NCI-H345 treated with DMSO at 0.1 percent for 48 hours (cell line): ENCODE measurements at regions not wholly inside any gene's neighbourhood (a gene's known extent, or its start where the extent isn't known, plus 50 kb on each side); places are given as distances from the start of the nearest gene placed in this dataset.
"Not testable (repeated sequence)": the region's sequence is repeated elsewhere in the genome, so short reads cannot be mapped to it uniquely, and the experiment has no call there.

Source experiments
- DNase-seq: peaks from one replicate; lab custom pipeline; 2025; ENCODE audit not compliant: unreplicated experiment; lab: John Stamatoyannopoulos, UW

DNA sequence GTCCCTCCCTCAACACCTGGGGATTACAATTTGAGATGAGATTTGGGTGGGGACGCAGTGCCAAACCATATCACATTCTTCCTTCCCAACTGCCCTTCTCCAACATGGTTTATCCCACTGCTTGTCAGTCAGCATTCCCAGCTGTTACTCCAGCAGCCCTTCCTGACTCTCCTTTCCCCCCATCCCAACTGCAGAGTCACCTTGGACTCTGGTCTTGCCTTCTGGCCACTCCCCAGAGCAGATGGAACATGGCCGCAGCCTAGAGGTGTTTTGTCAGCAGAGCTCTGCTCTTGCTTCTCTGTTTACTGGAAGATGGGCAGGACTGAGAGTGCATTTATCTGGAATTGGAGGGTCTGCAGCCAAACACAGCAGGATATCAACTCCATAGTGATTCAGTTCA is 51.2 kb upstream of the MEX3C start:
- no peak for DNase-seq

DNA sequence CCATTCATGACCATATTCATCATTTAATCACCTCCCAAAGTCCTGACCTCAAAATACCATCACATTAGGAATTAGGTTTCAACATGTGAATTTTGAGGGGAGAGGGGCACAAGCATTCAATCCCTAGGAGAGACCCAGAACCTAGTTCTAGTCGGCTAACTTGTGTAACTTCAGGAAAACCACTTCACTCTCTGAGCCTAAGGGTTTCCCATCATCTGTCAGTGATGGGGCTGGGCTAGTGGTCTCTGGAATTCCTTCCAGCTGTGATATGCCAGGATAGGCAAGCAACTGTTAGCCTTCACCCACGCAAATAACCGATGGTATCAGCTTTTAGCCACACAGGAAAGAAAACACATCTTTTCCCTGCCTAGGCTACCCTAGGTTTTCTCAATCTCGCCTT is 52.5 kb upstream of the MEX3C start:
- no peak for DNase-seq

DNA sequence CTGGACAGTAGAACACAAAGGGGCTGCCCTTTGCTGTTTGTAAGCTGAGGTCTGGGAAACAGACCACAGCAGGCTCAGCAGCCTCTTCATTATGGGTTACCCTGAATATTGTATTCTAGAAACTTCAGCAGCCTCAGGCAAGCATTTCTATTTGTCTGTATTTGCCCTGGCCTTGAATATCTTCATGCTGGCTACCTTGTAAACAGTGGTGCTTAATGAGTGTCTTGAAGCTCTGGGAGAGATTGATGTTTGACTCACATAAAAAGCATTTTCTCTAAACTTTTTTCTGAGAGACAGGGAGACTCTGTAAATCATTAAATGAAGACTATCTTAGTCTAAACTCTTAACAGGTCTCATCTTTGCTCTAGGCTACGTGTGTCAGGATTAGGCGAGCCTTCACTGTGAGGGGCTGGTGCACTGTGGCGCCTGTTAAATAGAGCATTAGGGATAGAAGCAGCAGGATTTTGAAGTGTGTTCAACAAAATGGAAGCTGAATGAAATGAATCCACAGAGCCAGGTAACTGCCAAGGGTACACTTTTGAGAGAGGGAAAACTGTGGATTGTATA is 53.1 kb upstream of the MEX3C start:
- DNase-seq: no peak

DNA sequence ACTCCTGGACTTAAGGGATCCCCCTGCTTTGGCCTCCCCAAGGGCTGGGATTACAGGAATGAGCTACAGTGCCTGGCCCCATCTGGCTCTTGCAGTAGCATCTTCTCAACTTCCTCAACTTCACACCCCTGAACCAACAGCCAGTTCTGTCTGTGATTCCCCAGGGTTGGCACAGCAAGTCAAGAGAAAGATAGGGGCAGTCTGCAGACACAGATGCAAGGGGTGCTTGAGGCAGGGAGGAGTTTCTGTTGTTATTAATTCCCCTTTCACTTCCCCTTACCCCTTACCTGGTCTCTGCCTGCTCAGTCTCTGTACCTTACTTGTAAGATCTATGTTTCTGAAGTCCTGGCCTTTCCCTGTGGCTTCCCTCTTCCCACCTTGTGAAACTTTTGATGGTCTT is 54.1 kb upstream of the MEX3C start:
- DNase-seq: no peak

DNA sequence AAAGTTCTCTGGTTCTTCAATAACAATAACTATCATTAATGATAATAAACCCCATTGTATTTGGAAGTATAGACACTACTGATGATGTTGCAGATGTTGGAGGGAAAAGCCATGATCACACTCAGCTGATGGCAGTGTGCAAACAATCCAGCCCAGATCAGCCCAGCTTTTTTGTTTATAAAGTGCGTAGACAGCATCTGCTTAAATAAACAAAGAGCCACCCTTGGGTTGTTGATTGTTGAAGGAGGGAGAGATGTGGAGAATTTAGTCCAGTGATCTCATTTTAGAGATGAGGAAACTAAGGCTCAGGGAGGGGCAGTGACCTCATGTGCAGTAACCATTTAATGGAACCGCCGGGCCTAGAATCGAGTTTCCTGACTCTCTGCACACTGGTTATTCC is 56.0 kb upstream of the MEX3C start:
- no peak for DNase-seq

DNA sequence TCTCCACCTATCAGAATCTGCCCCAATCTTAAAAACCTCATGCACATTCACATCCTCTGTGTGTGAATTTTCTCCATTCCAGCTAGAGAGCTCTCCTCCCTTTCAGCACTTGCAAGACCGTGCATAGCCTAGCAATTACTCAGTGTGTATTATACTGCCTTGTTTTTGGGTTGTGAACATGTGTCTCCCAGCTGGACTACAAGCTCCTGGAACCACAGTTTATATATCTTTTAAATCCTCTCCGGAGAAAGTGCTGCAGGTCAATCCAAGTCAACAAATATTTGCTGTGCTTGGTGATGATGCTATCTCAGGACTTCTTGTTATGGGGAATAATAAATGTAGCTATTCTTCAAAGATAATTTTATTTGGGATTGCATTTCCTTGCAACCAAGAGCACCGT is 58.2 kb upstream of the MEX3C start:
- DNase-seq: no peak

DNA sequence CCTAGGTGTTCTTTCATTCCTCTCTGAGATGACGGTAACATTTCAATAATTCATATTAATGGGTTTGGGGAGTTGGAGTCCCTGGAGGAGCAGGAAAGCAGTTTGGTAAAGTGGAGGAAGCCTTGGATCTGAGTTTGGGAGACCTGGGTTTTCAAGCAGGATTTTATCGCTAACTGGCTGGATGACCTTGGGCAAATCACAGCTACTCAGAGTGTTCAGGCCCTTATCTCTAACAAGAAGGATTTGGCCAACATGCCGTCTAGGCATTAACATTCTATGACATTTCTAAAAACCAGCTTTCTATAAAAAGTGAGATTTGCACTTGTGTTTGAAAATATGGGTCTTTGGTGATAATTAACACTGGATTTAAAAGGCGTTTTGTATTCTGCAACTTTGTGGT is 59.7 kb upstream of the MEX3C start:
- no peak for DNase-seq

DNA sequence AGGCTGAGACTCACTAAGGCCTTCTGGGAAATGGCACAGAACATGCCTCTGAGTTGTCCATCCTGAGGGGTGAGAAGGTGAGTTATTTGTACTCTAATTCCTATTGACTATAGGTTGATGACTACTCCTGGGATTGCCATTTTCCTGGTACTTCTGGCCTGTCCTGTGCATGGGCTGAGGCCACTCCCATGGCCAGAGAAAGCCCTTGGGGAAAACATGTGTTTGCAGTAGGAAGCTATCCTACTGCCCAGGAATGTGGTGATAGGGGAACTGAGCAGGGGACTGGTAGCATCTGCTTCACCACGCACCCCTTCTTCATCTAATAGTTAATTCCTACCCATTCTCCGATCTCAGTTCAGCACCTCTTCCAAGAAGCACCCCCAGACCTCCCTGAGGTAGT is 62.6 kb upstream of the MEX3C start:
- DNase-seq: no peak

DNA sequence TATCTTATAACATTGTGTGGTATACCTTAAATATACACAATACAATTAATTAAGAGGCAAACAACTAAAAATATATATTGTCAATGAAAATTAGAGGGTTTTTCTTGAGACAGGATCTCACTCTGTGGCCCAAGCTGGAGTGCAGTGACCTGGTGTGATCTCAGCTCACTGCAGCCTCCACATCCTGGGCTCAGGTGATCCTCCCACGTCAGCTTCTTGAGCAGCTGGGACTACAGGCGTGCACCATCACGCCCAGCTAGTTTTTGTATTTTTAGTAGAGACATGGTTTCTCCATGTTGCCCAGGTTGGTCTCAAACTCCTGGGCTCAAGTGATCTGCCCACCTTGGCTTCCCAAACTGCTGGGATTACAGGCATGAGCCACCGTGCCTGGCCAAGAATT is 68.6 kb upstream of the MEX3C start:
- not testable (repeated sequence) for DNase-seq

DNA sequence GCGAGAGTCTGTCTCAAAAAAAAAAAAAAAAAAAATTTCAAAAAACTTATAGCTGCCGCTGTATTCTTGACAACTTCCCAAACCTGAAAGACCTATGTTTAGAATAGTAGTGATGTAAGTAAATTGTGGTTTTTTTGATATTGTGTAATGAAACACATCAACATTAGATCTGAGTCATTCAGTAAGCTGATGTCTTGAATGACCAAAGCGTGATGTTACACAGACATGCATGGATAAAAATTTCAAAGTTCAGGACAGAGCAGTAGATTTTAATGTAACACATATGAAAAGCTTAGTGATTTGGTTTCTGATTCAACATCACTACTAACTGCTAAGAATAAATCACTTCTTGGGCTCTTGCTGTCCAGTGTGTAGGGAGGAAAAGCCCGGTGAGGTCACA is 69.3 kb upstream of the MEX3C start:
- no peak for DNase-seq

DNA sequence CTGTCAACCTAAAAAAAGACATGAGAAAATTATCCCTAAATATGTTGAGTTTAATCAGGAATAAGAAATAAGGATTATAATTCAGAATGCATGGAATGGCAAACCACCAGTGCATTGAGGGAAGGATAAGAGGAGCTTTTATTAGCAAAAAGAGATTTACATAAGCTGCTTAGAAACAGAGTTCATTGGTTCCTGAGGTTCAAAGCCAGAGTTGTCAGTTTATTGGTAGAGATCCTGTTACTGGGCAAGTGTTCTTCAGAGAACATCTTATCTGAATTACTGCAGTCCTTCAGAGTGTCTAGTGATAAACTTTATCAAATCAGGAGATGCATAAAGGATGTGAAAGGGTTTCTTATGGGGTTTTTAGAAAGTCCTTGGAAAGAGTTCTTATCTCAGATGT is 76.0 kb upstream of the MEX3C start:
- no peak for DNase-seq

DNA sequence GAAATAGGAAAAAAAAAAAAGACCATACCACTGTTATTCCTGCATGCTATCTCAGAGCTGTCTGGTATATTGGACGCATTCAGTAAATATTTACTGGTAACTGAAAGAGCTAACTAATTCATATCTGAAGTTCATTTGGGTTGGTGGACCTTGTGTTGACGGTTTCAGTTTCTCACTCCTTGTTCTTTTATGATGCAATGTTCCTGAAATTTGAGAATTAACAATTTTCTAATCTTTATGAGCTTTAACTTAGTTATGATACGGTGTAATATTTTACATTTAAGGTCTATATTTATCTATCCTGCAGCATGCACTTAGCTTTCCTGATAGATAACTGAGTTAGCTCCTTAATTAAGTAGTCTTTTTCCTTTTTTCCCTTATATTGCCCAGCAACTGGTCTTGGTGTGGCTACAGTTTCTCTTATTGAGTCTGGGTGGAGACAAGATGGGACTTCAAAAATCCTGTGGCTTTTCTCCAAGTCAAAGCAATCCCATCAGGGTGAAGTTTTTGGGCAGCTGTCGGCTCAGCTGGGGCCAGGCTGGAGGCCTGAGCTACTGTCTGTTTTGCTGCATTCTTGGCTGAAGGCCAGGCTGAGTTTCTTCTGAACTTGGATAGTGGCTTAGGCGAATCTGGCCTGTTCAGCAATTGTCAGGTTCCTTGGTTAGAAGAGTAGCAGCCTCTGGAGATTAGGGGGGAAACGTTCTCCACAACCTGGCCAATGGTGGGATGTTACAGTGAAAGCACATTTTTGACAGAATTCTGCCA is 78.4 kb upstream of the MEX3C start:
- no peak for DNase-seq

DNA sequence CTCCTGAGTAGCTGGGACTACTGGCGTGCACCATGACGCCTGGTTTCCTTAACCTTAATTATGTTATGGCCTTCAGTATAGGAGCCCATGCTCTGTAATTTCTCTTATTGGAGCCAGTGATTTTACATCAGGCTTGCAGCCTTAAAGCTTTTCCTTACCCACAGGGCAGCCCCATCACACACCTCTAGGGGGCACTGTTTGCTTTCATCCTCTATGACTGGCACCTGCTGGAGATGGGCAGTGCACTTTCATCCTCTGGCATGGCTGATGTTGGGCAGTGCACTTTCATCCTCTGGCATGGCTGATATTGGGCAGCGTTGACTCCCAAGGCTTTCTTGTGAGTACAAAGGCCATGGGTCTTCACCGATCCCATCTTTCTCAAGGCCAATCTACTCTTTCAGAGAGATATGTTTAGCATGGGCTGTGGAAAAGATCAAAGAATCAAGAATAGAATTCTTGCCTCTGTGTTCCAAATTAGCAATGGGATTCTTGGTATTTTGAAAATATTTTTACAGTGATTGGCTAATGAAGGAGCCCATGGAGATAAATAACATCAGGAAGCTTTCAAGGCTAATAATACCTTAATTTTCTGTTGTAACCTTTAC is 80.7 kb upstream of the MEX3C start:
- no peak for DNase-seq

DNA sequence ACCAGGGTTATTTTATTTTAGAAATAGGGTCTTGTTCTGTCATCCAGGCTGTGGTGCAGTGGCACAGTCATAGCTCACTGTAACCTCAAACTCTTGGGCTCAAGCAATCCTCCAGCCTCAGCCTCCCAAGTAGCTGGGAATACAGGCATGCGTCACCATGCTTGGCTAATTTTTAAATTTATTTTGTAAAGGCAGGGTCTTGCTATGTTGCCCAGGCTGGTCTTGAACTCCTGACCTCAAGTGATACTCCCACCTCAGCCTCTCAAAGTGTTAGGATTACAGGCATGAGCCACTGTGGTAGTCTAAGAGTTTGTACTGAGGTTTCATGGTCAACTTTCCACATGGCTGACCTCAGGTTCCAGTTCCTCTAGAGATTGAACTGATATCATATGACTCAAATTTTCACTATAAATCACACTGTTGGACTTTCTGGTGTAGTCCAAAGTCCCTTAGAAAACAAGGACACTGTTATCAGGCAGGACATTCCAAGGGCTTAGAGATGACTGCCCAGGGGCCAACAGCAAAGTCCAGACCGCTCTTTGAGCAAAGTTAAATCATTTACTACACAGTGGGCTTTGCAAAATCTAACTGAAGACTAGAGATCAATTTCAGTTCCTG is 82.0 kb upstream of the MEX3C start:
- no peak for DNase-seq

DNA sequence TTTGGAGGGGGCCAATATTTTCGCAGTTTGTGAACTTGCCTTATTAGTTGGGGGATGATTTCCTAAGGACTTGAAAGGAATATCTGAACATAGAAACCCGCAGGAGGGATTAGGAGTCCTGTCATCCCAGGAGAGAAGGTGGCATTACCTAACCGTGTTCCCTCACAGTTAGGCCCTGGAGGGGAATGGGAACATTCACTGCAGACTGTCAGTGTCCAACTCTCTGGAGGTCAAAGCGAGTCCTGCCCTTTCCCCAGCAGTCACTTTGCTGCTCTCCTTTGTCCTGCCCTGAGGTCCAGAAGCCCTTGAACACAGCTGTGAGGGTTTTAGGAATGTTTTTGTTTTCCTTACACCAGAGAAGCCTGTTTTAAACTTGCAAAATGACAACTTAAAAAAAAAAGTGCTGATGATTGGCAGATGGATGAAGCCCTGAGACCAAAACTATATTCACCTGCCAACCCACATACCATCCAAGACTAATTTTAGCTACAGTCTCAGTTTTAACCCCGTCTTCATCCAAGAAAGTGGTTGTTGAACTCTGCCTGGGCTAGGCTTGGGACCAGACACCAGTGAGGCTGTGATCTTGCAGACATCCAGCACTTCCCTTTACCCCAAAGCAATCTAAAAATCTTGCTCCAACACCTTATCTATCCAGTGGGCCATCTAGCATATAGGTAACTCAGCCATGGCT is 90.5 kb upstream of the MEX3C start:
- DNase-seq: no peak

DNA sequence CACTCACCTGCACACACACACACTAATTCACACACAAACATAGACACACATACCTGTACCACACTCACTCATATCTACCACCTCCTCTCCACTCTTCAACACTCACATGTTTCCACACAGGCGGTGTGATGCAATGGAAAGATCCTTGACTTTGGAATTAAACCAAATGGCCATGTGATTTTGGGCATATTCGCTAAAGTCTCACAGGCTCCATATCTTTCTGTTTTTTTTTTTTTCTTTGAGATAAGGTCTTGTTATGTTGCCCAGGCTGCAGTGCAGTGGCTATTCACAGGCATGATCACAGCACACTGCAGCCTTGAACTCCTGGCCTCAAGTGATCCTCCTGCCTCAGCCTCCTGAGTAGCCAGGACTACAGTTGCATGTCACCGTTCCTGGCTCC is 91.1 kb upstream of the MEX3C start:
- no peak for DNase-seq

DNA sequence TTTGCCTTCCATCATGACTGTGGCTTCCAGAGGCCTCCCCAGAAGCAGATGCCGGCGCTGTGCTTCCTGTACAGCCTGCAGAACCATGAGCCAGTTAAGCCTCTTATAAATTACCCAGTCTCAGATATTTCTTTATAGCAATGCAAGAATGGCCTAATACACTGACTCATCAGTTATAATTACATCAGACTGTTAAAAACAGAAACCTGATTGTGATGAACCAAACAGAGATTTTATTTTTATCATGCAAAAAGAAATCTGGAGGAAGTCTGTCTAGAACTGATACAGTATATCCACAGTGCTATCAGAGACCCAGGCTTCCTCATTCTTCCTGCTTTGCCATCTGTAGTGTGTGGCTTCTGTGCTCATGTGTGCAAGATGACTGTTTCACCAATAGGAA is 93.4 kb upstream of the MEX3C start:
- DNase-seq: no peak

DNA sequence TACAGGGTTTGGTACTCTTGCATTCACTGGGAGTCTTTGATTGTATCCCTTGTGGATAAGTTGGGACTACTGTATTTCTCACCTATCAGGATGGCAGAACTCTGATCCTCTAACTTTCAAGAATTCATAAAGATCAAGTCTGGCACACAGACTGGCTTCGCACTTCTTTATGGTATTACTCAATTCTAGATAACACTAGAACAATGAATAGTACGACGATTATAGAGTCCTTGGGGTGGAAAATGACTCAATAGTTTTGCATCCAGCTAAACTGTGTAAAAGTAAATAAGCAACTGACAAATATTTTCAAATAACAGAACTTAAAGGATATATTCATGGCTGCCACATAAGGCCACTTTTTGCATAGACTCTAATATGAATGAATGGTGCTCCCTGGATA is 103.4 kb upstream of the MEX3C start:
- DNase-seq: no peak

DNA sequence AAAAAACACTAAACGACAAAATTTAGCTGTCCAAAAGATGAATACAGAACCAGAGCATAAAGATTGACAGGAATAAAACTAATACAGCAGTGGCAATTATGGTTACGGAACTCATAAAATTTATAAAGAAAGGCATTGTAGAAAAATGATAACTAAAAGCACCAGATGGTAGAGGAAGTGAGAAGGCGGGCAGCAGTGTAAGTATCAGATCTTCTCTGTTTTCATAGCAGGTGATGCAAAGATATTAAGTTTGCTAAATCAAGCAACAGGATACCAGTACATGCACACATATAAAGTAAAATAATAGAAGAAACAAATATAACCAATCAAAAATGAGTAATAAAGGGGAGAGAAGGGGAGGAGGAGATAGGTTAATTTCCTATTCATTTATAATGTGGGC is 103.9 kb upstream of the MEX3C start:
- no peak for DNase-seq

DNA sequence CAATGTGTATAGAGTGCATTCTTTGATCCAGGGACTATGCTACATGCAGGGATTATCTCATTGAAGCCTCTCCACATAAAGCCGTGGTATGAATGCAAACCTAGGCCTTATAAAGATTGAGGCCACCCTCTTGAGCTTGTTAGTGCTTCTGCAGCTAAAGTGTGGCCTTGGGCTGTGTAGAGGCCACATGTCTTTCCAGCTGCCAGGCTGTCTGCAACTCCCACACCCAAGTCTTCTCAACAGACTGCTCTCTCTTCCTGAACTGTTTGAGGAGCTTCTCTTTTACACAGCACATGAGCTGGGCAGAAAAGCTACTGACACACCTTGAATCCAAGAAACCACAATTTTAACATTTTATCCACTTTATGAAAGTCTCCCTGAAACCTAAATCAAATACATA is 119.2 kb upstream of the MEX3C start:
- DNase-seq: no peak

DNA sequence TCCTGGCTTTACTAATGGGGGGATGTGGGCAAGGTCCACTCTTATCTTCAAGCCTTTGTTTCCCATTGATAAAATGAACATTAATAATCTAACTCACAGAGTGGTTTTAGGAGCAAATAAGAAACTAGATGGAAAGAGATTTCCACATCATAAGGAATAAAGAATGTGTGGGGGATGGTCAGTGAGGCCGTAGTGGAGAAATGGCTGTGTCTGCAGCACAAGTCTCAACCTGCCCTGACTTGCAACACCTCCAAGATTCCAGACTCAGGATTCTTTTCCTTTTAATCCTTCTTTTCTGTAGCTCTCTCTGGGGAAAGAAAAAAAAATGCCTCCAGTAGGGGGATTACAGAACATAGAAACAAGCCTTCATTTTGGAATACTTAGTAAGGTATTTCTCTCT is 124.2 kb upstream of the MEX3C start:
- DNase-seq: no peak

DNA sequence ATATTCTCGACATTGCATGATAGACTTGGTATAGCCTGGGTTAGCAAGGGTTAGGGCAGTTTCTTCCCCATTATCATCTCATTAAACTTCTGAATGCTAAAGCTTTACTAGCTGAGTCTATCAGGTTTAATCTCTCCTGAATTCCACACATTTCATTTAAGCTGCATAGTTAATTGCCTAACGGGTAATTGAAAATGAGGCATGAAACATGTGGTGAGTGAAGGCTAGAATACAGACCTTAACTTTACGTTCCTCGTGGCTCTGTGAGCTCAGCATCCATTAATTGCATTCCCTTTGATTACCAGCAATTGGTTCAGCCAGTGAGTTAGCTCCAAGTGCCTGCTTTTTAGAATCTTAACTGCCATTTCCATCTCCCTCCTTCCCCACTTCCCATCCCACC is 126.5 kb upstream of the MEX3C start:
- DNase-seq: no peak
